GM12891 (cell line): ENCODE measurements at regions not wholly inside any gene's neighbourhood (a gene's known extent, or its start where the extent isn't known, plus 50 kb on each side); places are given as distances from the start of the nearest gene placed in this dataset.

Source experiments
- PAX5 ChIP-seq: IDR thresholded peaks from 2 replicates; pipeline ENCODE4 v1.6.1; 2011; ENCODE audit warnings: low read length, moderate library complexity, mild to moderate bottlenecking; ENCODE audit not compliant: insufficient read depth, severe bottlenecking
- POLR2A ChIP-seq: IDR thresholded peaks from 2 replicates; pipeline ENCODE4 v1.6.1; 2011; ENCODE audit warnings: low read depth, low read length, control low read depth
- POLR2AphosphoS5 ChIP-seq: IDR thresholded peaks from 2 replicates; pipeline ENCODE4 v1.6.1; 2011; ENCODE audit warnings: low read depth, low read length, control low read depth
- SPI1 ChIP-seq: IDR thresholded peaks from 2 replicates; pipeline ENCODE4 v1.6.1; 2011; ENCODE audit warnings: low read depth, low read length, control low read depth
- TAF1 ChIP-seq: IDR thresholded peaks from 2 replicates; pipeline ENCODE4 v1.6.1; 2011; ENCODE audit warnings: low read depth, low read length, control low read depth

GRCh38 chr15:98358971-98359370 is 289.4 kb upstream of the IGF1R start:
- no peak for TF ChIP-seq POLR2A
- TF ChIP-seq SPI1, result no peak
- TF ChIP-seq POLR2AphosphoS5, result no peak
- no peak for TF ChIP-seq PAX5
- no peak for TF ChIP-seq TAF1
